ENCODE measurements at regions not wholly inside any gene's neighbourhood (a gene's known extent, or its start where the extent isn't known, plus 50 kb on each side); places are given as distances from the start of the nearest gene placed in this dataset.

DNA sequence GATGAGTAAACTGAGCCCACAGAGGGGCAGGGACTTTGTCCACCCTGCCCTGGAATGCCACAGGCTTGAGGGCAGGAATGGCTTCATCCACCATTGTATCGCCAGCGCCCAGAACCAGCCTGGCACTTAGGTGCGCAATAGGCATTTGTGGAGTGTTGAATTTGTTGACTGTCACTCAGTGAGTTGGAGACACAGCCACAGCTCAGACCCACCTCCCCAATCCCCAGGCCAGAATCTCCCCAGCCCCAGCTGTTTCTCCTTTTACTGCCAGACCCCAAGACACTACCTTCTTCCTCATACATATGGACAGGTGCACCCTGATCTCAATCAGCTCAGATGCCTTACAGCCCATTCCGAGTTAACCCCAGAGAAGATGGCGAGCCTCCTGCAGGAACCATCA lies 674.5 kb downstream of the MATN1 start (continued):
- TF ChIP-seq ZNF552 (CRISPR knock-in tag; IDR thresholded peaks at IDR 0.05; ENCODE audit: borderline replicate concordance) (no peak), ZNF430 (CRISPR knock-in tag; IDR thresholded peaks at IDR 0.05) (no peak)

GRCh38 chr1:30047576-30047975 lies 675.8 kb downstream of the MATN1 start:
- no peaks in the 10 kb centered on the region for H3K9me3 ChIP-seq (ENCODE audit: low read length)
- no TSS peak for BruUV-seq (replicated peaks)
- no peak overlapping the region for H3K27ac ChIP-seq (ENCODE audit: extremely low read length, insufficient read depth, low read length)
- intact Hi-C loops (cut with micrococcal nuclease; ENCODE audit: unreplicated experiment), result no loop called here
- DNase-seq (ENCODE audit: low spot score), result no peak
- ChIA-PET POLR2A (no interaction called here), CTCF (ENCODE audit: low intra/inter-chr PET ratio, low total read pairs) (no interaction called here)
- H3K27me3 ChIP-seq (ENCODE audit: control insufficient read depth in 1 of 2, insufficient read depth in 2 of 2, low read length in 2 of 2), result peaks cover 2% of the 10 kb centered on the region in 2 experiments; a peak in 2 of 5 replicates
- no peak overlapping the region for H3K9ac ChIP-seq (ENCODE audit: insufficient read depth, low read depth, low read length)
- H3K4me2 ChIP-seq (ENCODE audit: low read depth, low read length), result no peak overlapping the region
- H3K4me1 ChIP-seq (ENCODE audit: insufficient read depth, low read length), result no peaks in the 10 kb centered on the region
- WGBS (ENCODE audit: low lambda C conversion rate), result 0% methylated on average over 1 of the region's 3 CpGs
- H3K79me2 ChIP-seq (ENCODE audit: insufficient read depth, low read length), result no peaks in the 10 kb centered on the region
- no peak overlapping the region for H3K4me3 ChIP-seq (replicated peaks in 1 of 3; ENCODE audit: insufficient read depth in 1 of 3, low read depth in 2 of 3, low read length in 3 of 3)
- ATAC-seq, result no peak
- H4K20me1 ChIP-seq (ENCODE audit: insufficient read depth, low read length), result peaks cover 2% of the 10 kb centered on the region; the same call in 1 of the 2 replicates
- no peaks in the 10 kb centered on the region for H3K36me3 ChIP-seq (replicated peaks in 1 of 2; ENCODE audit: control insufficient read depth in 1 of 2, insufficient read depth in 2 of 2, low read length in 2 of 2)
- no peak for FAIRE-seq
- in situ Hi-C loops (cut with HindIII; ENCODE audit: extremely low pct_ligation_motif_present, low pct_unique_long_range_greater_than_20kb), result no loop called here
- H2AFZ ChIP-seq (ENCODE audit: low read length), result no peak overlapping the region
- no peak for TF ChIP-seq ZNF878 (CRISPR knock-in tag; IDR thresholded peaks at IDR 0.05)
- TF ChIP-seq ZNF430 (CRISPR knock-in tag; IDR thresholded peaks at IDR 0.05), result no peak
- no peak for TF ChIP-seq ZNF367 (CRISPR knock-in tag; IDR thresholded peaks at IDR 0.05; ENCODE audit: borderline replicate concordance)
- TF ChIP-seq NFIB (CRISPR knock-in tag; IDR thresholded peaks at IDR 0.05; ENCODE audit: borderline replicate concordance), result no peak
- no peak for TF ChIP-seq NFIC (IDR thresholded peaks at IDR 0.05; ENCODE audit: low read length)
- no peak for TF ChIP-seq KLF11 (CRISPR knock-in tag; IDR thresholded peaks at IDR 0.05)
- no peak for TF ChIP-seq ZNF7 (CRISPR knock-in tag; IDR thresholded peaks at IDR 0.05)
- no peak for TF ChIP-seq SOX13 (IDR thresholded peaks at IDR 0.05)
- no peak for TF ChIP-seq SOX13 (CRISPR knock-in tag; conservative IDR thresholded peaks at IDR 0.05 in 1 of 2, IDR thresholded peaks at IDR 0.05 in 1 of 2)
- no peak for TF ChIP-seq NR2F6 (IDR thresholded peaks at IDR 0.05)
- TF ChIP-seq NR2F6 (CRISPR knock-in tag; IDR thresholded peaks at IDR 0.05), result no peak
- no peak for TF ChIP-seq FOSL1 (CRISPR knock-in tag; IDR thresholded peaks at IDR 0.05; ENCODE audit: borderline replicate concordance)
- no peak for TF ChIP-seq SALL1 (CRISPR knock-in tag; IDR thresholded peaks at IDR 0.05)
